Keratinocyte (primary cell): ENCODE measurements at regions not wholly inside any gene's neighbourhood (a gene's known extent, or its start where the extent isn't known, plus 50 kb on each side); places are given as distances from the start of the nearest gene placed in this dataset.

Experiments used
- DNase-seq: peaks from one replicate; pipeline ENCODE4 v3.0.0-alpha.2; 2011; ENCODE audit warnings: low read depth, missing footprints, low spot score
- FAIRE-seq: peaks from 2 replicates; lab custom pipeline; 2011; peaks lifted over from hg19 to GRCh38; lab: Jason Lieb, UNC
- H2AFZ ChIP-seq: 2 replicates; pipeline ENCODE4 v1.6.0; 2012; ENCODE audit warnings: low read length, control low read depth, inconsistent platforms; ENCODE audit not compliant: control insufficient read depth
- H3K27ac ChIP-seq: 2 replicates; pipeline ENCODE4 v1.5.1; 2011; ENCODE audit warnings: low read length; ENCODE audit not compliant: control insufficient read depth, insufficient read depth
- H3K27me3 ChIP-seq: 3 replicates; pipeline ENCODE4 v1.6.0; 2011; ENCODE audit warnings: low read length; ENCODE audit not compliant: control insufficient read depth, insufficient read depth; ENCODE audit errors: extremely low read depth
- H3K36me3 ChIP-seq, 2 experiments: 2 replicates in 1 of 2; 3 replicates in 1 of 2; pipeline ENCODE4 v1.5.1; 2011; ENCODE audit warnings: low read length in 2 of 2, mild to moderate bottlenecking in 1 of 2; ENCODE audit not compliant: control insufficient read depth in 2 of 2, insufficient read depth in 2 of 2; ENCODE audit errors: extremely low read depth in 1 of 2
- H3K4me1 ChIP-seq: 3 replicates; pipeline ENCODE4 v1.5.1; 2011; ENCODE audit warnings: low read length; ENCODE audit not compliant: control insufficient read depth, insufficient read depth; ENCODE audit errors: extremely low read depth
- H3K4me2 ChIP-seq: 3 replicates; pipeline ENCODE4 v1.6.0; 2011; ENCODE audit warnings: low read depth, low read length; ENCODE audit not compliant: control insufficient read depth, insufficient read depth; ENCODE audit errors: extremely low read depth
- H3K4me3 ChIP-seq, 3 experiments: fragments of 200-600 bp in 1 of 3; sonication (generic) in 1 of 3; 2 replicates in 2 of 3; 3 replicates in 1 of 3; pipeline ENCODE4 v1.5.1; 2011 to 2016; ENCODE audit warnings: low read length in 3 of 3, mild to moderate bottlenecking in 3 of 3, control low read depth in 2 of 3, inconsistent platforms in 1 of 3, low read depth in 1 of 3, mixed read lengths in 1 of 3, mixed run types in 1 of 3, moderate library complexity in 1 of 3; ENCODE audit not compliant: control insufficient read depth in 2 of 3, insufficient read depth in 2 of 3; ENCODE audit errors: extremely low read depth in 1 of 3
- H3K79me2 ChIP-seq: 2 replicates; pipeline ENCODE4 v1.6.0; 2012; ENCODE audit warnings: low read length; ENCODE audit not compliant: control insufficient read depth, insufficient read depth
- H3K9ac ChIP-seq: 3 replicates; pipeline ENCODE4 v1.6.0; 2011; ENCODE audit warnings: low read length; ENCODE audit not compliant: control insufficient read depth, insufficient read depth; ENCODE audit errors: extremely low read depth
- H3K9me1 ChIP-seq: 3 replicates; pipeline ENCODE4 v1.6.0; 2011; ENCODE audit warnings: low read length; ENCODE audit not compliant: control insufficient read depth, insufficient read depth; ENCODE audit errors: extremely low read depth
- H3K9me3 ChIP-seq: 2 replicates; pipeline ENCODE4 v1.5.1; 2012; ENCODE audit warnings: low read depth, low read length; ENCODE audit not compliant: control insufficient read depth
- H4K20me1 ChIP-seq: 3 replicates; pipeline ENCODE4 v1.6.0; 2011; ENCODE audit warnings: low read length; ENCODE audit not compliant: control insufficient read depth, insufficient read depth; ENCODE audit errors: extremely low read depth
- EZH2 ChIP-seq: IDR thresholded peaks from one replicate; pipeline ENCODE4 v1.6.1; 2012; ENCODE audit warnings: inconsistent platforms, mild to moderate bottlenecking, low read length, moderate library complexity
- dilution Hi-C: fragments of 300-500 bp; cut with MboI; formaldehyde crosslinking; loops from one replicate; pipeline ENCODE4 v1.7.0; 2020; ENCODE audit warnings: low sequenced_read_pairs; ENCODE audit not compliant: extremely low pct_ligation_motif_present
- TF ChIP-seq, protein P1 (sequence below), 3 experiments: IDR thresholded peaks in 1 of 3; conservative IDR thresholded peaks in 1 of 3; optimal IDR thresholded peaks in 1 of 3; 2 replicates in 2 of 3; 3 replicates in 1 of 3; pipeline versions ENCODE3 to v1.5.1; 2011; ENCODE audit warnings: low read length in 3 of 3, mild to moderate bottlenecking in 3 of 3, moderate library complexity in 2 of 3, control low read depth in 1 of 3, inconsistent platforms in 1 of 3; ENCODE audit not compliant: insufficient read depth in 2 of 3; ENCODE audit errors: extremely low read depth in 1 of 3

DNA sequence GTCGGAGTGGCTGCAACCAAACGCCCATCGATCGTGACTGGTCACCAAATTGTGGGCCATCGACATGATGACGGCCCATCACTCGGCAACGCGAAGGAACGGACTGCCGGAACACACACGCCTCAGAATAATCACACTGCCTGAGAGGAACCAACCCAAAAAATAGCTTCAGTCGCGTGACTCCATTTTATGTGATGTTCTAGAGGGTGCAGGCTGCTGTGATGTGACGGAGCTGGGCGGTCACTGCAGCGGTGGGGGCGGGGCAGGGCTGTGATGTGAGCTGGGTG lies 174.6 kb downstream of the CTTN start:
- Histone ChIP-seq H3K4me1 (peaks cover 3% of the 10 kb centered on the region), H3K27me3 (no peaks in the 10 kb centered on the region), H3K9ac (no peak overlapping the region), H3K79me2 (no peaks in the 10 kb centered on the region), H3K4me2 (no peak overlapping the region), H3K9me3 (peaks cover 2% of the 10 kb centered on the region), H4K20me1 (no peaks in the 10 kb centered on the region), H3K27ac (no peak overlapping the region), H3K4me3 (no peak overlapping the region), H3K36me3 (no peaks in the 10 kb centered on the region), H2AFZ (no peak overlapping the region), H3K9me1 (no peaks in the 10 kb centered on the region)
- FAIRE-seq (no peak), DNase-seq (no peak)
- dilution Hi-C loops: no loop called here
- no peak for TF ChIP-seq EZH2
- TF ChIP-seq, protein P1, sequence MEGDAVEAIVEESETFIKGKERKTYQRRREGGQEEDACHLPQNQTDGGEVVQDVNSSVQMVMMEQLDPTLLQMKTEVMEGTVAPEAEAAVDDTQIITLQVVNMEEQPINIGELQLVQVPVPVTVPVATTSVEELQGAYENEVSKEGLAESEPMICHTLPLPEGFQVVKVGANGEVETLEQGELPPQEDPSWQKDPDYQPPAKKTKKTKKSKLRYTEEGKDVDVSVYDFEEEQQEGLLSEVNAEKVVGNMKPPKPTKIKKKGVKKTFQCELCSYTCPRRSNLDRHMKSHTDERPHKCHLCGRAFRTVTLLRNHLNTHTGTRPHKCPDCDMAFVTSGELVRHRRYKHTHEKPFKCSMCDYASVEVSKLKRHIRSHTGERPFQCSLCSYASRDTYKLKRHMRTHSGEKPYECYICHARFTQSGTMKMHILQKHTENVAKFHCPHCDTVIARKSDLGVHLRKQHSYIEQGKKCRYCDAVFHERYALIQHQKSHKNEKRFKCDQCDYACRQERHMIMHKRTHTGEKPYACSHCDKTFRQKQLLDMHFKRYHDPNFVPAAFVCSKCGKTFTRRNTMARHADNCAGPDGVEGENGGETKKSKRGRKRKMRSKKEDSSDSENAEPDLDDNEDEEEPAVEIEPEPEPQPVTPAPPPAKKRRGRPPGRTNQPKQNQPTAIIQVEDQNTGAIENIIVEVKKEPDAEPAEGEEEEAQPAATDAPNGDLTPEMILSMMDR (optimal IDR thresholded peaks at IDR 0.05 in 1 of 3, IDR thresholded peaks at IDR 0.05 in 1 of 3, conservative IDR thresholded peaks at IDR 0.05 in 1 of 3; ENCODE audit: extremely low read depth in 1 of 3, insufficient read depth in 2 of 3, low read length in 3 of 3): no peak

GRCh38 chr11:70573701-70574151 lies 175.4 kb downstream of the CTTN start:
- no peaks in the 10 kb centered on the region for H3K79me2 ChIP-seq
- no peak overlapping the region for H3K4me2 ChIP-seq
- peaks cover 7% of the 10 kb centered on the region for H3K9me3 ChIP-seq
- dilution Hi-C loops: no loop called here
- no peaks in the 10 kb centered on the region for H4K20me1 ChIP-seq
- H3K27ac ChIP-seq: no peak overlapping the region
- no peak for TF ChIP-seq EZH2
- TF ChIP-seq, protein P1 (optimal IDR thresholded peaks at IDR 0.05 in 1 of 3, IDR thresholded peaks at IDR 0.05 in 1 of 3, conservative IDR thresholded peaks at IDR 0.05 in 1 of 3; ENCODE audit: extremely low read depth in 1 of 3, insufficient read depth in 2 of 3, low read length in 3 of 3): no peak
- DNase-seq: no peak
- no peaks in the 10 kb centered on the region for H3K36me3 ChIP-seq
- no peaks in the 10 kb centered on the region for H3K4me1 ChIP-seq
- no peak for FAIRE-seq
- no peaks in the 10 kb centered on the region for H3K9me1 ChIP-seq
- no peaks in the 10 kb centered on the region for H3K27me3 ChIP-seq
- no peak overlapping the region for H3K9ac ChIP-seq
- no peak overlapping the region for H2AFZ ChIP-seq
- no peak overlapping the region for H3K4me3 ChIP-seq
